ENCODE measurements at regions not wholly inside any gene's neighbourhood (a gene's known extent, or its start where the extent isn't known, plus 50 kb on each side); places are given as distances from the start of the nearest gene placed in this dataset.

- H2AK5ac ChIP-seq (ENCODE audit: insufficient read length, low read length) = no peak overlapping the region
- no peaks in the 10 kb centered on the region for H3K36me3 Mint-ChIP-seq (ENCODE audit: insufficient read depth in 1 of 3, low read depth in 3 of 3)
- no peaks in the 10 kb centered on the region for H3K4me1 ChIP-seq (ENCODE audit: insufficient read depth, low read length)
- H3K4ac ChIP-seq (ENCODE audit: low read depth, low read length) = no peak overlapping the region
- H3K4me1 Mint-ChIP-seq = peaks cover 0 to 2% of the 10 kb centered on the region in 2 experiments; a peak in 1 of 4 replicates
- no peak for DNase-seq
- no peak overlapping the region for H3K27ac Mint-ChIP-seq
- no peak overlapping the region for H3K56ac ChIP-seq (ENCODE audit: insufficient read length, low read depth, low read length)
- H3K27me3 Mint-ChIP-seq (ENCODE audit: low read depth) = no peaks in the 10 kb centered on the region; the same call in 1 of the 2 replicates
- H2AFZ ChIP-seq (ENCODE audit: low read length) = no peak overlapping the region
- H2BK12ac ChIP-seq (ENCODE audit: insufficient read length, low read depth, low read length) = no peak overlapping the region
- H3K9ac ChIP-seq (ENCODE audit: extremely low read depth, insufficient read length, low read length) = no peak overlapping the region
- H2BK20ac ChIP-seq (ENCODE audit: low read depth, low read length, poor library complexity, severe bottlenecking) = no peak overlapping the region
- no peaks in the 10 kb centered on the region for H3K9me3 ChIP-seq (ENCODE audit: control insufficient read depth, low read depth, low read length)
- no peak overlapping the region for H3K18ac ChIP-seq (ENCODE audit: insufficient read length, low read depth, low read length)
- 0 out of 5 replicates have a peak, but pooled peaks cover 0 to 3% of the 10 kb centered on the region in 2 experiments for H3K9me3 Mint-ChIP-seq
- H2BK15ac ChIP-seq (ENCODE audit: low read depth, low read length) = no peak overlapping the region
- no peak overlapping the region for H3T11ph ChIP-seq (ENCODE audit: low read length)
- H3K27ac ChIP-seq (ENCODE audit: insufficient read length, low read depth, low read length) = no peak overlapping the region
- no CpG with 5 or more reads among the region's 3 CpGs for WGBS (ENCODE audit: extremely low coverage, insufficient read length, low lambda C conversion rate)
- H3K79me1 ChIP-seq (ENCODE audit: insufficient read depth, low read depth, low read length, poor library complexity, severe bottlenecking) = no peaks in the 10 kb centered on the region
- no peaks in the 10 kb centered on the region for H3K27me3 ChIP-seq (ENCODE audit: insufficient read depth, low read length)
- H3K14ac ChIP-seq (ENCODE audit: insufficient read depth, low read length) = no peak overlapping the region
- H4K8ac ChIP-seq (replicated peaks; ENCODE audit: insufficient read length, low read depth, low read length) = no peak overlapping the region
- no peak overlapping the region for H3K4me3 Mint-ChIP-seq
- no peak overlapping the region for H2BK120ac ChIP-seq (ENCODE audit: low read depth, low read length, poor library complexity, severe bottlenecking)
- no peak overlapping the region for H4K91ac ChIP-seq (ENCODE audit: insufficient read length, low read depth, low read length)
- H4K5ac ChIP-seq (ENCODE audit: insufficient read length, low read depth, low read length) = no peak overlapping the region
- no peak for TF ChIP-seq CTCF (conservative IDR thresholded peaks at IDR 0.05)
- no peaks in the 10 kb centered on the region for H4K20me1 ChIP-seq (ENCODE audit: control insufficient read depth, insufficient read depth, insufficient read length)
- no peak overlapping the region for H3K23ac ChIP-seq (ENCODE audit: insufficient read length, low read depth, low read length)
- no peaks in the 10 kb centered on the region for H3K79me2 ChIP-seq (ENCODE audit: insufficient read depth, low read length)
- no peak overlapping the region for H2BK5ac ChIP-seq (ENCODE audit: insufficient read length, low read length)
- H3K23me2 ChIP-seq (ENCODE audit: insufficient read length, low read depth, low read length, poor library complexity, severe bottlenecking) = no peaks in the 10 kb centered on the region
- H3K4me2 ChIP-seq (ENCODE audit: insufficient read depth, insufficient read length, low read length) = no peak overlapping the region
Measured at GRCh38 chr18:27843783-27844777, 332.9 kb downstream of the CDH2 start.
